LNCAP (cell line): ENCODE measurements at regions not wholly inside any gene's neighbourhood (a gene's known extent, or its start where the extent isn't known, plus 50 kb on each side); places are given as distances from the start of the nearest gene placed in this dataset.

ENCODE experiments used
- TF ChIP-seq, protein P1 (sequence below): fragments of 450-650 bp; IDR thresholded peaks from 2 replicates; pipeline ENCODE4 v1.5.1; 2017; ENCODE audit warnings: mild to moderate bottlenecking

- TF ChIP-seq, protein P1, sequence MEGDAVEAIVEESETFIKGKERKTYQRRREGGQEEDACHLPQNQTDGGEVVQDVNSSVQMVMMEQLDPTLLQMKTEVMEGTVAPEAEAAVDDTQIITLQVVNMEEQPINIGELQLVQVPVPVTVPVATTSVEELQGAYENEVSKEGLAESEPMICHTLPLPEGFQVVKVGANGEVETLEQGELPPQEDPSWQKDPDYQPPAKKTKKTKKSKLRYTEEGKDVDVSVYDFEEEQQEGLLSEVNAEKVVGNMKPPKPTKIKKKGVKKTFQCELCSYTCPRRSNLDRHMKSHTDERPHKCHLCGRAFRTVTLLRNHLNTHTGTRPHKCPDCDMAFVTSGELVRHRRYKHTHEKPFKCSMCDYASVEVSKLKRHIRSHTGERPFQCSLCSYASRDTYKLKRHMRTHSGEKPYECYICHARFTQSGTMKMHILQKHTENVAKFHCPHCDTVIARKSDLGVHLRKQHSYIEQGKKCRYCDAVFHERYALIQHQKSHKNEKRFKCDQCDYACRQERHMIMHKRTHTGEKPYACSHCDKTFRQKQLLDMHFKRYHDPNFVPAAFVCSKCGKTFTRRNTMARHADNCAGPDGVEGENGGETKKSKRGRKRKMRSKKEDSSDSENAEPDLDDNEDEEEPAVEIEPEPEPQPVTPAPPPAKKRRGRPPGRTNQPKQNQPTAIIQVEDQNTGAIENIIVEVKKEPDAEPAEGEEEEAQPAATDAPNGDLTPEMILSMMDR: no peak
Measured at GRCh38 chrX:120726294-120726693, 96.4 kb upstream of the C1GALT1C1 start.

GRCh38 chrX:120725874-120726273 is 96.0 kb upstream of the C1GALT1C1 start:
- TF ChIP-seq, protein P1: no peak

DNA sequence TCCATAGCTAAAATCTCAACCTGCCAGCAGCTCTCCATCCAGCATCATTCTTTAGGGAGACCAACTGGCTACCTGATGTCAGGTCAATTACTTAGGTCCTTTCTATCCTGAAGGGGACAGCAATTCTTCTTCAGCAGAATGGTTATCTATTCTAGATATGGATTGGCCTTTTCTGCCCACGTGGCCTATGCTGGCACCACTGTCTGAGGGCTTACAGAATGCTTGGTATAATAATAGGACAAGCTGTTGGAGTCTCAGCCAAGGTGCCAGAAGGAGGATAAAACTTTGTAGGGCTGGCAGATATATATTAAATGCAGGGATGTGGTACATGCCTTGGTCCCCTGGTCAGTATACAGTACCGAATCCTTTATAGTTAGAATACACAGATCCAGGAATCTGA is 89.8 kb upstream of the C1GALT1C1 start:
- TF ChIP-seq, protein P1: no peak

DNA sequence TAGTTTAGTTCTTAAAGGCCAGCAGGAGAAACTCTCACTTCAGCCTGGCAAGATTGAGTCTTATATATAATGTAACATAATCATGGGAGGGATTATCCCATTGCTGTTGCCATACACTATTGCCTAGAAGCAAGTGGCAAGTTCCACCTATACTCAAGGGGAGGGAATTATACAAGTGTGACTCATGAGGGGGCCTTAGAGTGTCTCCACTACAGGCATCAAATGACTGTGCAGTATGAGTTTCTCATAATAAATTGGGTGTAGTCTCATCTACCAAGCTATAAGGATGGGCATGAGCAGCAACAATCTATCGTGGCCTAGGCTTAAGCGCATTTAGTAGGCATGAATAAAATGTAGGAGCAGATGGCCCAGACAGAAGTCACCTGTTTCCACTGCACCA is 89.1 kb upstream of the C1GALT1C1 start:
- TF ChIP-seq, protein P1: no peak

DNA sequence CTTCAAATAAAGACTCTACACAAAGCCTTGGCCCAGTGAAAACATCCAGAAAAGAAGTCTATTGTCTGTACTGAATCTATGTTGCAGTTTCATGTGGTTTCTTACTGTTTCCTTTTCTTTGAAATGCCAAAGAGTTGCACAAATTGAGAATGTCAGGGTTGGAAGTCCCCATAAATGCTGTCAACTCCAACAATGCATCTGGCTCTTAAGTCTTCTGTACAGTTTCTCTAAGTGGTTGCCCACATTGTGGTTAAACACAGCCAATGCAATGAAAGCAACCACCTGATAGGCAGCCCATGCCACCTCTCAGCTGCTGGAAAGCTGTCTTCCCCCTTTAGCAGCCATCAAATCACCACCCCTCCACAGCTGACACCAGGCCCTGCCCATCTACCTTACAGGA is 67.2 kb upstream of the C1GALT1C1 start:
- TF ChIP-seq, protein P1: no peak

GRCh38 chrX:120692319-120692718 is 62.5 kb upstream of the C1GALT1C1 start:
- TF ChIP-seq, protein P1: no peak

DNA sequence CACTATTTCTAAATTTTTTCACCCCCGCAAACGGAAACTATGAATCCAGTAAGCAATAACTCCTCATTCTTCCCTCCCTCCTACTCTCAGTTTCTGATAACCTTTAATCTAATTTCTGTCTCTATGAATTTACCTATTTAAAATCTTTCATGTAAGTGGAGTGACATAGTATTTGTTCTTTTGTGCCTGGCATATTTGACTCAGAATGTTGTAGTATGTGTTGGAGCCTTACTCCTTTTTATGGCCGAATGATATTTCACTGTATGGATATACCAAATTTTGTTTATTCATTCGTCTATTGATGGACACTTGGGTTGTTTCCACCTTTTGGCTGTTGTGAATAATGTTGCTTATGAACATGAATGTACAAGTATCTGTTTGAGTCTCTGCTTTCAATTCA is 61.1 kb upstream of the C1GALT1C1 start:
- TF ChIP-seq, protein P1: no peak

- TF ChIP-seq, protein P1: no peak
Measured at GRCh38 chrX:120690344-120690743, 60.5 kb upstream of the C1GALT1C1 start.
